ENCODE measurements at regions not wholly inside any gene's neighbourhood (a gene's known extent, or its start where the extent isn't known, plus 50 kb on each side); places are given as distances from the start of the nearest gene placed in this dataset.
"Not testable (repeated sequence)": the region's sequence is repeated elsewhere in the genome, so short reads cannot be mapped to it uniquely, and the experiment has no call there.

GRCh38 chr9:39585233-39585632 lies 229.8 kb downstream of the SPATA31A1 start:
- not testable (repeated sequence) for TF ChIP-seq SMC3 (IDR thresholded peaks at IDR 0.05); CTCF (IDR thresholded peaks at IDR 0.05); REST (IDR thresholded peaks at IDR 0.05); POLR2A (IDR thresholded peaks at IDR 0.05; ENCODE audit: low read length); RNF2 (IDR thresholded peaks at IDR 0.05; ENCODE audit: borderline replicate concordance, low read depth); MAX (IDR thresholded peaks at IDR 0.05)

Data from A549 (cell line).